GM10266 (cell line): ENCODE measurements at regions not wholly inside any gene's neighbourhood (a gene's known extent, or its start where the extent isn't known, plus 50 kb on each side); places are given as distances from the start of the nearest gene placed in this dataset.

Experiments used
- DNase-seq: peaks from one replicate; pipeline ENCODE4 v3.0.0; 2012; ENCODE audit errors: extremely low spot score
- CTCF ChIP-seq: IDR thresholded peaks from 2 replicates; pipeline ENCODE4 v1.5.1; 2012; ENCODE audit warnings: mild to moderate bottlenecking, low read depth; ENCODE audit not compliant: control insufficient read depth, insufficient read depth; ENCODE audit errors: missing control alignments

GRCh38 chr1:36667836-36668235, 185.1 kb upstream of the CSF3R start:
- no peak for TF ChIP-seq CTCF
- no peak for DNase-seq

GRCh38 chr1:36667256-36667655, 184.5 kb upstream of the CSF3R start:
- no peak for DNase-seq
- TF ChIP-seq CTCF: no peak

GRCh38 chr1:36665478-36666080, 182.9 kb upstream of the CSF3R start:
- DNase-seq: peak; percentile 34
- TF ChIP-seq CTCF: no peak

- no peak for DNase-seq
- TF ChIP-seq CTCF: no peak
Measured at GRCh38 chr1:36664571-36665287, 182.0 kb upstream of the CSF3R start.

- DNase-seq: no peak
- TF ChIP-seq CTCF: no peak
Measured at GRCh38 chr1:36663772-36664430, 181.2 kb upstream of the CSF3R start.

GRCh38 chr1:36658838-36659237, 176.1 kb upstream of the CSF3R start:
- no peak for DNase-seq
- no peak for TF ChIP-seq CTCF

GRCh38 chr1:36657826-36658225, 175.1 kb upstream of the CSF3R start:
- TF ChIP-seq CTCF: no peak
- no peak for DNase-seq
